NCI-H1105 (cell line): ENCODE measurements at regions not wholly inside any gene's neighbourhood (a gene's known extent, or its start where the extent isn't known, plus 50 kb on each side); places are given as distances from the start of the nearest gene placed in this dataset.
A peak's percentile ranks its signal among the peaks of the same experiment; 100 is the strongest.
"Not testable (repeated sequence)": the region's sequence is repeated elsewhere in the genome, so short reads cannot be mapped to it uniquely, and the experiment has no call there.

Experiments
- DNase-seq: peaks from one replicate; lab custom pipeline; 2025; lab: John Stamatoyannopoulos, UW

DNA sequence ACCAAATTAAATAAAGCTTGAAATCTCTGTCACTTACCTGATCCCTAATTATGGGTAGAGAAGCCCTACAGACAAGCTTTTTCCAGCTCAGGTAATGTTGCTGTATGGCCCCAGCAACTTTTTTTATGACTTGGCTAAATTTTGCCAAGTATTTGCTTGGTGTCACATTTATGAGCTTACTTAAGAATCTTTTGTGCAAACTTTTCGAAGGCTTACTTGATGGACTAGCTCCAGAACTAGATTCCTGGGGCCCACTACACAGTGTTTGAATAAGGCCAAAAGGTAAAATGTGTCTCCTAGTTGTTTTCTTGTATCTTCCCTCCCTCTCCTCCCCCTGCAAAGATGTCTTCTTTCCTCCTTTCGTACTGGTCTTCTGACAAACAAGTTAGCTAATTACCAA lies 257.9 kb downstream of the OSR1 start:
- no peak for DNase-seq

DNA sequence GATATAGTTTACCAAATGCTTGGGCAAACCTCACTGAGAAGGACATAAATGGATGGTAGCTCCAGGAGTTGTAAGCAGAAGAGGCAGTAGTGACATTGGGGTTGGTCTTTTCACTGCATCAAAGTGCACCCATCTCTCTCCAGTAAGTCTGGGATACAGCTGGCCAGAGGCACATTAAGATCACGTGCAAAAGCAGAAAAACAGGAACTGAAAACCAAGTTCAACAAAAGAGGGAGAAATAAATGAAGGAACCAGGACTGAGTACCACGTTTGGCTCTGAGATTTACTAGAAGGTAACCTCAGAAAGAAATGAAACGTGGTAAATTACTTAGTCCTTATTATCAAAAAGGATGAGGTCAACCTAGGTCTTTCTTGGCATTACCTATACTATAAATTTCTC lies 259.2 kb downstream of the OSR1 start:
- DNase-seq, result no peak

DNA sequence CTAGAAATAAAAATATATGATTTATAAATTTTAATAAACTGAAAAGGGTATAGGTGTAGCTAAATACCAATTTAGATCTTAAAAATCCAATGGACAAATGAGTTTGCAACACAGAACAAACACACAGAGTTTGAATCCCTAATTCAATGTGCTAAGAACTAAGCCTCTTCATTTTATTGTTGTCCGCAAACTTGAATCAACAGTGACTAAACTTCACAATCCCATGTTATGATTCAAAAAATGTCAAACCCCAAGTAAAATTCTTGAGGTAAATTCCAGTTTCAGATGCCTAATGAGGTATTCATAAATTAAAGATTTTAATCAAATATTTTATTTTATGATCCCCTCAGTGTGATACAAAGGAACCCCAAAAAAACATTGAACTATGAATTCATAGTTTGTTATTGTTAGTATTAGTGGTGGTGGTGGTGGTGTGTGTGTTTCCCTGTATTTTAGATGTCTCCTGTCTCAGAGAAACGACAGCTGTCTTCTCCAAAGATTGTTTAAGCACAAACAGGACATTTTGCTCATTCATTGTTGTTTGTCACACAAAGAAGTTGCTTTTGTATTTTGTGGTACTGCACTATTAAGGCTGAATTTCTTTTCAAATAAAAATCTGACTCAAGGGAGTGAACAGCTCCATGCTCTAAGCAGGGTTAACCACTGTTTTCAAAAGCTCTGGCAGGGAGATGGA lies 259.8 kb downstream of the OSR1 start:
- DNase-seq, result no peak

DNA sequence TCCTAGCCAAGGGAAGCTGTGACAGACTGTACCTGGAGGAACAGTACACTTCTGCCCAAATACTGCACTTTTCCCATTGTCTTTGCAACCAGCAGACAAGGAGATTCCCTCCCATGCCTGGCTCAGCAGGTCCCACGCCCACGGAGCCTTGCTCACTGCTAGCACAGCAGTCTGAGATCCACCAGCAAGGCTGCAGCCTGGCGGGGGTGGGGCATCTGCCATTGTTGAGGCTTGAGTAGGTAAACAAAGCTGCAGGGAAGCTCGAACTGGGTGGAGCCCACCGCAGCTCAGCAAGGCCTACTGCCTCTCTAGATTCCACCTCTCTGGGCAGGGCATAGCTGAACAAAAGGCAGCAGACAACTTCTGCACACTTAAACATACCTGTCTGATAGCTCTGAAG lies 268.9 kb downstream of the OSR1 start:
- not testable (repeated sequence) for DNase-seq

DNA sequence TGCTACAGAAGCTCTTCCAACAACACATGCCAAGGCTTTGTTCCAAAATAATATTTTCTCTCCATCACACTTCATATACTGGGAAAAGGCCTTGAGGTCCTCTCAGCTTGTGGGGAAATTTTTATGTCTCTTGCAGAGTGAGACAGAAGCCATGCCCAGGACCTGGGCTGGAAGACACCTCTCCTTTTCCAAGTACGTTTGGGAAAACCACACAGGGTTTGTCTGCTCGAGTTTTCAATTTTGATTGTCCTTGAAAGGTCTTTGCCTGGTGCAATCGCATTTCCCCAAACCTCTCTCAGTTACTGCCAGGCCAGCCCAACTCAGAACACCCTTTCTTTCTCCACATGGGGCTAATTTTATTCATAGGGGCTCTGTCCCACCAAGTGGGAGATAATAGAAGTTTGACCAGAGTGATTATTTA lies 272.2 kb downstream of the OSR1 start:
- no peak for DNase-seq

DNA sequence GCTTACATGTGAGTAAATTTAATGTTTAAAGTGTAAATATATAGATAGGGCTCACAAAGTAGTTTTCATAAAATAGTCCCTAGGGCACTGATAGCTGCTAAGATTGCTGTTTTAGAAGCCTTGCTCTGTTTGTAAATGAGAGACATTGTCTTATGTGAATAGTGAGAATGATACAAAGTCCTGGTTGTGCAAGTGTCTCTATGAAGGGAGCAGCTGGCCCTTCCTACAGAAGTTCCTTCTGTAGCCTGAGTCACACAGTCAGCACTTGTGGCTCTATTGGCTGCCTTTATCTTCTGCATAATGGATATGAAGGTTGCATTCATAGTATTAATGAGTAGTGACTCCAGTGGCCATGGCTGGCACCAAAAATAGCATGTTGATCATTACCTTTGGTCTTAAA lies 279.7 kb downstream of the OSR1 start:
- DNase-seq, result no peak

DNA sequence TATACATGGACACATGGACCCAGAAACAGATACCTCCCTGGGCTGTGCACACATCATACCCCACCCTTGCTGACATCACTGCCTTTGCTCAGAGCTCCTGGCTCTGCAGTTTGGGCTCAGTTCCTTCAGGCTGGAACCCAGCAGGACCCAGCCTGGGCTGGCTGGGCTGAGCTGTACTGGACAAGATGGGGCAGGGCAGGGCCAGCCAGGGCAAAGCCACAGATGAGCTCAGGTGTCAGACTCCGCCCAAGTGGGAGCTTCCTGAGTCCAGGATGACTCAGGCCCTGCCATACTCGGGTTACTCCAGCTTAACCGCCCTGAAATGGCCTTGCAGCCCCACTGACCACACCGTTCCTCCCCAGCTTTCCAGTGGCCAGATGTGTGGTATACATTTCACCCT lies 284.9 kb downstream of the OSR1 start:
- no peak for DNase-seq

DNA sequence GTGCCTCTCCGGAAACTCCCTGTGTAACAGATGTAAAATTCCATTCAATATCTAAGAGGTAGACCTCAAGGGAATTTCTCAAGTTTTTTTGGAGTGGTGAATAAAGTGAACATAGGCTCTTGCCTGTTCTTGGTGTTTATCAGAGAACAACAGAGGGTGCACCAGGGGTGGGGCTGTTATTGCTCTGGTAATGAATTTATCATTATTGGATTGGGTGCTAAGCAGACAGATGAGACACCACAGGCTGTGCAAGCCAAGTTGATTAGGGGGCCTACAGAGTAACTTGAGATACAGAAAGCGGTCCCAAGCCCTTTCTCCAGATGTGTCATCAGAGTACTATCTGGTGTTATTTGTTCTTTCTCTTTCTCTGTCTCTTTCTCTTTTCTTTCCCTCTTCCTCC lies 286.3 kb downstream of the OSR1 start:
- no peak for DNase-seq

DNA sequence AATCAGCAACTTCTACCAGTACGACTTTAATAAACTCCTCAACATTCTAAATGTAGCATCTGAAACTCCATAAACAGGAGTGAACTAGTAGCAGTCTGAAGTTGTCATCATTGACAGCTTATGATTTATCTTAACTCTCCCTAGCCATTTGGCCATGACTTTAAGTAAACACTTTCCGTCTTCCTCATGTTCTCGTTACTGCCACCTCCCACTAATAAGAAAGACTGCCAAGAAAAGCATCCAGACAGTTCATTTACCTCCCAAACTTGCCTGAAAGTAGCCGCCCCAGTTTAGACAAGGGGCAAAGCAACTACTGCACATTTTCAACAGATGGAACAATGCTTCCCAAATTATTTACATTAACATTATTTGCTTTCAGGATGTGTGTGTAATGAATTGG lies 287.5 kb downstream of the OSR1 start:
- DNase-seq, result no peak

DNA sequence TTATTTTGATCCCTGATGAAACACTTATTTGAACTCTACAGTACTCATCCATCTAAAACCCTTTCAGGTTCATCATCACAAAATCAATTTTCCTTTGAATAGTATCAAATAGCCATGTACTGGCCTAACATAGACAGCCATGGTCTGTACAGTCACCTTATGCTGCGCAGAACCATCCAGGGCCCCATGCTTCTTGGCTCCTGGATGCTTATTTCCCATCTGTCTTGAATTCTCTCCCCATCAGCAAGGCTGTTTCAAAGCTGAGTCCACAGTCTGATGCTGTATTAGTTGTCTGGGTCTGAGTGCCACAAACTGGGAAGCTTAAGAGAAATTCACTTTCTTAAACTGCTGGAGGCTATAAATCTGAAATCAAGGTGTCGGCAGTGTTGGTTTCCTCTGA lies 290.2 kb downstream of the OSR1 start:
- DNase-seq, result no peak

DNA sequence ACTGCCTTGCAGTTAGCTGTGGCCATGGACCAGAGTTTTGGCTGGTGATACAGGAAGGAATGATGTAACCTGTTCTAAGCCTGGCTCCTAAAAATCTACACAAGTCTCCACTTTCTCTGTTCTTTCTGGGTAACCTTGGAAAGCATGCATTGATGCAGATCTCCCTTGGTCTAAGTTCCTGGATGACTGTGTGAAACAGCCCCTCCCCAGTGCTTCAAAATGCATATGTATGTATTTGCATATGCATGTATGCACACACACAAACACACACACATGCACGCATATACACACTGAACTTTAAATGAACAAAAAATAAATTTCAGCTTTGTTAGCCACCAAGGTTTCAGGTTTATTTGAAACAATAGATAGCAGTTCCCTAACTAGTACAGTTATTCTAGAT lies 296.1 kb downstream of the OSR1 start:
- DNase-seq, result no peak

DNA sequence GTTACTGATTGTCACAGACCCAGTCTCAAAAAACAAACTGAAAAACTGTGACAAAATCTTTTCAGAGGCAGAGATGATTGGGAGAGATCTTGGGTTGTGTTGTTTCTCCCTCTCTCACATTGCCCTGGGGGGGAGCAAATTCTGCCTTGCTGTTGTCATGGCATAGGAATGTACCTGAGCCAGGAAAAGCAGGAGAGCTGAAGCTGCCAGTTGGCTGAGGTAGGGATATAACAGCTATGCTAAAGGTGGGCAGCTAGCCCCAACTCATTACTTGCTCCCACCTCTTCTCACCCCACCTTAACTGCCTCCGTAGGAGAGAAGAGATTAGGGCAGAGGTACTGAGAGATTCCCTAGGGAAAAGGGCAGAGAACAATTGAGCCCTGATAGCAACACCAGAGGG lies 299.3 kb downstream of the OSR1 start:
- no peak for DNase-seq

DNA sequence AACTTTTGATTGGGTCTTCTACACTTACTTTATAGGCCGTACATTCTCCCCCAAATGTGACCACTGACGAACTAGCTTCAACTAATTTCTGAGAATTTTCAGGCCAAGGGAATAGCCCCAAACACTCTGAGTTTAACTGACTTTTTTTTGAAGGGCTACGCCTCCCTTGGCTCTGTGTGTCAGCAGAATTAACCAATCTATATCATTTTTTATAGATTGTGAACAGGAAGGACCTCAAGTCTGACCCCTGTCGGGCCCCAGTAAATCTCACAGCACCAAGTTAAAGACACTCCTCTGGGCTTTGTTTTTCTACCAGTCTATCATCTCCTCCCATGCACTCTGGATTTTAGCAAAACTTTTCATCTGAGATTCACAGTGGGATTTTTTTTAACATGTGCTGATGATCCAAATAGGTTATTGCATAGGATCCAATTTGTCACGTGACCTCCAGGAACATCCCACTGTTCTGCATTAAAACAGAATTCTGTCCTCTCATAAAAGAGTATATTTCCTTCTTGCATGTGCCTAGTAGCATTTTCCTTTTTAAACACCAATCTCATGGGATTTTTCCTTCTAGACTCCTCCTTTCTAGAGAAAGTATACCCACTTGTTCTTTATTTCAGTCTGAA lies 307.1 kb downstream of the OSR1 start:
- no peak for DNase-seq

DNA sequence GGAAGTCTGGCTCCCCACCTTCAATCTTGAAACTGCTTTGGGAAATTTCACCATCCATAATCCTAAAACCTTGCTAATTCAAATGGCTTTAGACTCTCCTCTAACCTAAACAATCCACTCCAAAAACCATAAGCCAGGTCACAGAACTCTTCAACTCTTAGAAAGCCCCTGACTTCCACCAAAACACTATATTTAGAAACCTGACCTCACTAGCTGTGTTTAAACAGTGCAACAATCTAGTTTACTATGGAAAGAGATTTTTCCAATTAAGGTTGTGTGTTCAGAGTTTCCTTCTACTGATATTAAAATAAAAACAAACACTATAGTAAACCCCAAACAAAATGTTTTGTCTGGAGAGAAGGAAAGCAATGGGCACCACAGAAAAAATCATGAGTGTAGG lies 308.1 kb downstream of the OSR1 start:
- no peak for DNase-seq

DNA sequence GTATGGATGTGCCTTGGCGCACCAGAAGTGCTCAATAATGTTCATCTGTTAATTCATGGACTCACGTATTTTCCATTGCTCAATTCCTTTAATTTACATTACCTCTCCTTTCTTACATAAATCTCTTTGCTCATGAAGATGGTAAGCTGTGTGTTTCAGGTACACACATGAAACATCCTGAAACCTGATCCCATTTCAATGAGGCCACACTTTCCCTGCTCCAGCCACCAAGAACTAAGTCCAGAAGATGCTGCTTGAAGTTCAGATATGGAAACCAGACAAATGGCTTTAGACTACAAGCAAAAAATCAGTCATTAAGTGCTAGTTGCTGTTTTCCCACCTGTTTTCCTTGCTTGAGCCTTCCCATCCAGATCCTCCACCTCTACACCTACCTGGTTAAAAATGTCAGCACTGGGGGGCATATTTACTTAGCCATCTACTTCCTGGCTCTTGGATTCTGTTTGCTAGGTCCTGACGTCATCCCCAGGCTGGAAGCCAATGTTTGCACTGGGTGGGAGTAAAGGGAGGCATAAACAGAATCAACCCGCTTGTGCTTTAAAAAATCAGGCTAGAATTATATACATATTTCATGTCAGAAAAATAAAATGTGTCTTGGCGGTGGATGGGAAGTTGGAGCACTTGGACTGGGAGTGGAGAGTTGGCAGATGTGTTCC lies 309.7 kb downstream of the OSR1 start:
- DNase-seq, result peak; percentile 42

DNA sequence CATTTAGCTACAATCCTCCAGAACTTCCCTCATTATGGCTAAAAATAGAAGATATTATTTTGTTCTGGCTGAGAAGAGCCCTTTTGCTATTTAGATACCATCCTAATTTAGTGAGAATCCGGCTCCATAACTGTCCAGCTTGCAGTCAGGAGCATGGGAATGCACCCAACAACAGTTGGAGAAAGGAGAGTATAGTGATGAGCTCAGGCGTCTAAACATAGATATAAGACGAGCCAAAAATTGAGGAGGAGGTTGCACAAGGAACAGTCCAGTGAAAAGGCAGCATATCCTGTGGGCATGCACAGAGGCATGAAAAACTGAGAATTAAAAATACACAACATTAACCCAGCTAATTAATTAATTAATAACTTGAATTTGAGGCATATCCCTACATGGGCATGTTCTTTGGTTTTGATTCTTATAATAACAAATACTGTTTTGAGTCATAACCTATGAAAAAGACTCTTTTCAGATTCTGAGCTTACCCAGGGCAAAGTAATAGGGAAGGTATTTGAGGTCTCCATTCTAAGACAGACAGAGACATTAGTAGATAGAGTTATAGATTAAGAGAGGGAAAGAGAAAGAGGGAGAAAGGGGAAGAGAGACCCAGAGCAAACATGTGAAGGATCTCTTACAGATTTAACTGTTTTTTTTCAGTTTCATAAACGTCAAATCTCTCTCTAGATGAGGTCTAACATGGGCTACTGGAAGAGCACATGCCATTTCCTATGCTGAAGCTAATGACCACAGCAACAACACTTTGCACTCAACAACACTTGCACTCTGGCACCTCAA lies 311.2 kb downstream of the OSR1 start:
- DNase-seq, result no peak

DNA sequence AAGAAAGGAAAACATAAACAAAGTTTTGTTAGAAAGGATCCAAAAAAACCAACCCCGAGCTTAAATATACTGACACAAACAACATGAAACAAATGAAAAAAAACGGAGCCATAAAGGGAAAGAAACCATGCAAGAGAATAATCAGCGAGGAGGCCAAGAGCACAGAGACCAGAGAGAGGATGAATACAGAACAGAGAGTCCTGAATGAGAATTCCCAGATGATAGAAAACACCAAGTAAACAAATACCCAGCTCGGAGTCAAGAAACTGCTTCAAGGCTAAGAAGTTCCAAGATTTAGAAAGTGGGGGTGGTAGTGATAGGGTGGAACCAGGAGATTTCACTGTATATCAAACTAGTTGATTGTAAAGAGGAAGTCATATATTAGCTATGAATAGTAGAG lies 313.3 kb downstream of the OSR1 start:
- no peak for DNase-seq

DNA sequence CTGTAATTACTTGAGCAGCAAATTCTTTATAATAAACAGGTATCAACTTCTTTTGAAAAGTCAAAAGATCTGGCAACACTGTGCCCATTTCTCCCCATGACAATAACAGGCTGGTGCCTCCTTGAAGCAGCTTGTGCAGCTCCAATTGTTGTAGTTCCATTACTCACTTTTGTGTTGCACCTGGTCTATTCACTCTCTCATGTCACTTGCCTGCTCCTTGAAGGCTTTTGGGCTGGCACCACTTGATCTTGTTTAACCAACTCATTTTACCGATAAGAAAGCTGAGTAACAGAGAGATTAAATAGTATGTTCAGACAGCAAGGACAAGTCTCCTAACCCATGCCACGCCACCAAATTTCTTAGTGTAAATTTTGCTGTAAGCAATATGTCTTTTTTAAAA lies 314.5 kb downstream of the OSR1 start:
- DNase-seq, result no peak

DNA sequence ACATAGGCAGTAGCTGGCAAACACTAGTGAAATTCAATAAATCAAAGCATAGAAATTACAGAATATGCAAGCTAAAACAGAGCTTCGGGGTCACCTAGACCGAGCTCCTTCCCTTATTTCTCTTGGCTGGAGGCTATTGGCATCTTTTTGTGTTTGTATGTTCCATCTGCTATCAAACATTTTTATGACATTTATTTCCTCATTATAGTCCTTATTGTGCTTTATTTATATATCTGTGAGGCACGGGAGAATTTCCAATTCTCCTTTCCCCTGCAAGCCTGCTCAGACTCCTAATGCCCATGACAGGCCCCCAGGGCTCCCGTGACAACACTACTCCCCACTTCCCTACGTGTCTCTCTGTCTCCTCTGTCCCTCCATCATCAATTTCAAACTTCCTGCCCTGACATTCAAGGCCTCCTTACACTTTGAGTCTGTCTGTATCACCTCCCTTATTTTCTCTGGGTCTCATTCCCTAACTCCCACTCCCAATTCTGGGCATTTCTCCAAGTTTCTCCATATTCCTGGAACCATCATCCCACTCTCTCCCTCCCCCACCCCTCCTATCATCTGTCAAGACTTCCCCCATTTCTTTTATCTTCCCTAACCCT lies 316.9 kb downstream of the OSR1 start:
- no peak for DNase-seq

DNA sequence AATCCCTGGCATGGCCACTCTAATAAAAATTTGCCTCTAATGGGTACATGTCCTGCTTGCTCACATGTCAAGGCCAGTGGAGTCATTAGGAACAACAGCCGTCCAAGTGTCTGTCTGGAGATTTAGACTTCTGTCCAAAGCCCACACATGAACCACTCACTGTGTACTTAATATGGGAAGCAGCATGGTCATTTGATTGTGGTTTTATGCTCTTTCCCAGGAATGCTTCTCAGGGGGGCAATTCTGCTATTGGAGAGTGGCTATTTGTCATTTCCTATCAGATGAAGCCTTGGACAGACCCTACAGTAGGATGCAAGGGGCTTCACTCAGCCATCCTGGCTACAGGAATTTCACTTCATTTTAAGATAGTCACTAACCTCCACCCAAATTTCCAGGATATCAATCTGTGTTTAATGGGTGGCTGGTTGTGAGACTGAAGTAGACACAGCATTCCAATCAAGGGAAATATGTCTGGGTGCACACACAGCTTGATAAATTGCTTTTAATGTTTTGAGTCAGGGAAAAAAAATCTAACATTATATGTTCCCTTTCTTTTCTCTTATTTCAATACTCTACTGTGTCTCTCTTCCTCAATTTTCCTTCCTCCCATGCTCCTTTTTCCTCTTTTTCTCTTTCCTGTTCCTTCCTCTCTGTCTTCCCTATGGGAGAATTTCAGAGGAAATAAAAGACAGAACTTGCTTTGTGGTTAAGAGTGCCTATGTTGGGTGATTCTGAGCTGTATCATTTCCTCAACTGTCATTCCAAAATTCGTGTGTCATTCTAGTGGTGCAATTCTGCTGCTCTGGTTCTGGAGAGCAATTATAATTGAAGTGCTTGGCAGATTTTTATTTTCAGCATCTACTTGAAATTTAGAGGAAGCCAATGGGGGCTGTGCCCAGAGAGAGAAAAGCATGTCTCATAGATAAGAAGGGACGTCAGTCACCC lies 320.1 kb downstream of the OSR1 start:
- DNase-seq, result no peak

DNA sequence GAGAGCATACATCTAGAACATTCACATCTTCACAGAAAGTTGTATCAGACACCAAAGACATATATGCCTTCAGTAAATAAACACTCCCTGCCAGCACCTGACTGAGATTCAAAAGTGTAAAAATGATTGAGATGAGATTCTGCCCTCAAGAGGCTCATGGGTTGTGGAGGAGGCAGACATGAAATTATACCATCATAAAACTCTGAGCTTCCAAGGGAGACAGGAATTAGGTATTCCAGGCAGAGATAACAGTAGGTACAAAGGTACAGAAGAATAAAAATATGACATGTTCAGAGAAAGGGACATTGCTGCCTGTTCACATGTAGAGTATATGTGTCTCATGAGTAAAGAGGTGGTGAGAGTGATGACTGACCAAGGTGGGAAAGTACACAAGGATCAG lies 322.3 kb downstream of the OSR1 start:
- DNase-seq, result no peak
